Dendritic cell treated with granulocyte-macrophage colony-stimulating factor and Interleukin-4, amounts not matched to agents 40 ng/mL and 50 ng/mL, for 4 days (primary cell): ENCODE measurements at regions not wholly inside any gene's neighbourhood (a gene's known extent, or its start where the extent isn't known, plus 50 kb on each side); places are given as distances from the start of the nearest gene placed in this dataset.

ENCODE experiments used
- H3K27ac Mint-ChIP-seq: one replicate; pipeline ENCODE4 v1.8.0; 2022; ENCODE audit warnings: mild to moderate bottlenecking, mixed read lengths
- H3K27me3 Mint-ChIP-seq: one replicate; pipeline ENCODE4 v1.8.0; 2022; ENCODE audit warnings: mild to moderate bottlenecking, mixed read lengths
- H3K36me3 Mint-ChIP-seq: one replicate; pipeline ENCODE4 v1.8.0; 2022; ENCODE audit warnings: low read depth, mixed read lengths
- H3K4me1 Mint-ChIP-seq: one replicate; pipeline ENCODE4 v1.8.0; 2022; ENCODE audit warnings: low read depth, mixed read lengths
- H3K4me3 Mint-ChIP-seq: one replicate; pipeline ENCODE4 v1.8.0; 2022; ENCODE audit warnings: mild to moderate bottlenecking, moderate library complexity, mixed read lengths
- H3K9me3 Mint-ChIP-seq: one replicate; pipeline ENCODE4 v1.8.0; 2022; ENCODE audit warnings: mixed read lengths
- intact Hi-C: fragments of 100-400 bp; cut with micrococcal nuclease; formaldehyde crosslinking; loops from one replicate; pipeline ENCODE4 v1.15.0; 2022

DNA sequence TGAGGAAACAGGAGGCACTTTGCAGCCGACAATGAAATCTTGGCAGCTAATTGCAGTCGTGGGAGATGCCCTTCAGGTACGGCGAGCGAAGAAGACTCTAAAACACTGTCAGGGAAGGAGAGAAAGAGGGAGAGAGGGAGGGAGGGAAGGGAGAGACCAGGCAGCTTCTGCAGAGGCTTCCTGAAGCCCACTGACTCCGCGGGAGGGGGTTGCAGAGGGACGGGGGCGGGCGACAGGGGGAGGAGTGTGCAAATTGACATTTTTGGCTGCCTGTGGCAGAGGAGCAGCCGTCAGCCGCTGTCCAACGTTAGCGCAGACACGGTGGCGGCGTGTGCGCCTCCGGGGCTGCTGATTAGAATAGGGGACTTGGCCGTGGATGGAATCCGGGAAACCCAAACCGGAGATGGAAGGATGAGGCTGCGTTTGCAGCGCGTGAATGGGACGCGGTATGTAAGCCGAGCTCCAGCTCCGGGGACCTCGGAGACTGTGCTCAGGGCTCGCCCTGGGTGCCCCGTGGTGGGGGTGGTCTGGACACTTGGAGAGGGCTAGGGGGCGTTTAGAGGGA, 849.1 kb upstream of the RBFOX1 start:
- intact Hi-C loops = no loop called here
- Mint-ChIP-seq H3K36me3 (no peaks in the 10 kb centered on the region), H3K27me3 (peaks cover 32% of the 10 kb centered on the region), H3K27ac (no peak overlapping the region), H3K4me3 (no peak overlapping the region), H3K4me1 (no peaks in the 10 kb centered on the region), H3K9me3 (peaks cover 8% of the 10 kb centered on the region)

DNA sequence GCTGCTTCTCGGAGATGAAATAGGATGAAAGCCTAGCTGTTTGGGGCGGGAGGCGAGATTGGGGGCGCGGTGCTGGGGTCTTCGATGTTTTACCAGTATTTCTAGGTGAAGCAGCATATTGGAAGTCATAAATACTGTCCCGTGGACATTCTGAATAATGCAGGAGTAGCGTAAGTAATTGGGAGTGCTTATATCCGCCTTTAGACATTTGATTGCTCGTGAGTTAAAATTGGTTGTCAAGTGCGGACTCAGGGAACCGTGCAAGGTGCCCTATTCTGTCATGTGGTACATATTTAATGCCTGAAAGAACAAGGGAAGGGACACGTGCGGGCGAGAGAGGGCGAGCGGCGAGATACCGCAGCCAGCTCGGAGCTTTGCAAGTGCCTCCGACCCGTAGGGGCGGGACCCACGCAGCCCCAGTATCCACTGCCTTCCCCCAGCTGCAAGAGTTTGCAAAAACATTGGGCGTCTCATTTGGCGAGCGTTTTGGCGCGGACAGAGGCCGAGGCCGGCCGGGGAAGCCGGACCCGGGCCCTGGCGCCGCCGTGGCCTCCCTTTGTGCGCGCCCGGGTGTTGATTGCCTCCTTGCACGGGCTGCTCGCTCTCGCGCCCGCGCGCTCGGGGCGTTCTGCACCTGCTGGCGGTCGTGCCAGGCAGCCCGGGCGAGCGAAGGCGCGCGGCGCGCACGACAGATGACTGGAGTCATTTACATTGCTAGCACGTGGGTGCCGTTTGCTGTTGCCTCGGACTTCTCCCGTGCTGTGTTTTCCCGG, 849.8 kb upstream of the RBFOX1 start:
- Mint-ChIP-seq H3K9me3 (peaks cover 8% of the 10 kb centered on the region), H3K36me3 (no peaks in the 10 kb centered on the region), H3K4me3 (no peak overlapping the region), H3K27me3 (peaks cover 32% of the 10 kb centered on the region), H3K4me1 (no peaks in the 10 kb centered on the region), H3K27ac (no peak overlapping the region)
- intact Hi-C loops = no loop called here

DNA sequence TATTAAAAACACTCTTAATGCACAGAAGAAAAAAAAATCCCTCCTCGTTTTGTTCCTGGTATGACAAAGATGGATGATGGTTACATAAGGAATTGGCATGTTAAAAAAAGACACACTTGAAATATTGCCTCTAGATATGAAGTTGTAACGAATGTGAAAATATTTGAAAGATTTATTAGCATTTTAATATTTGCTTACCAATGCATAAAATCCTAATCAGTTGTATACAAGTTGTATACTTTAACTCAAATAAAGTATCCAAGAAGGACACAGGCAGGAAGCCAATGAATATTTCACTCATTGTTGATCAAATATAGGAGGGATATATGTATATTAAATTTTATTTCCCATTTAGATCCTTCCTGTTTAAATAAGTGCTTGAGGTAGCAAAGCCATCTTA, 850.8 kb upstream of the RBFOX1 start:
- peaks cover 32% of the 10 kb centered on the region for H3K27me3 Mint-ChIP-seq
- H3K4me1 Mint-ChIP-seq = no peaks in the 10 kb centered on the region
- H3K4me3 Mint-ChIP-seq = no peak overlapping the region
- intact Hi-C loops = no loop called here
- H3K36me3 Mint-ChIP-seq = no peaks in the 10 kb centered on the region
- peaks cover 8% of the 10 kb centered on the region for H3K9me3 Mint-ChIP-seq
- no peak overlapping the region for H3K27ac Mint-ChIP-seq

DNA sequence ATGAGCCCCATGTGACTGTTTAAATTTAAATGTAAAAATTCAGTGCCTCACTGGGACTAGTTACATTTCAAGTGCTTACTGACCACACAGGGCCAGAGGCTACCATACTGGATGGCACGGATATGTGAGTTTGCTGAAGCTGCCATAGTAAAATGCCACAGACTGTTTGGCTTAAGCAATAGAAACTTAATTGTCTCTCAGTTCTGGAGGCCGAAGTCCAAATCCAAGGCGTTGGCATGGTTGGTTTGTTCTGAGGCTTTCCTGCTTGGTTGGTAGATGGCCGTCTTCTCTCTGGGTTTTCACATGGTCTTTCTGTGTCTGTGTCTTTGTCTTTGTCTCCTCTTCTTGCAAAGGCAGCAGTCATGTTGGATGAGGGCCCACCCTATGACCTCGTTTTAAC, 878.9 kb upstream of the RBFOX1 start:
- intact Hi-C loops = no loop called here
- Mint-ChIP-seq H3K36me3 (no peaks in the 10 kb centered on the region), H3K4me3 (no peak overlapping the region), H3K9me3 (peaks cover 28% of the 10 kb centered on the region), H3K4me1 (no peaks in the 10 kb centered on the region), H3K27ac (no peak overlapping the region), H3K27me3 (no peaks in the 10 kb centered on the region)

DNA sequence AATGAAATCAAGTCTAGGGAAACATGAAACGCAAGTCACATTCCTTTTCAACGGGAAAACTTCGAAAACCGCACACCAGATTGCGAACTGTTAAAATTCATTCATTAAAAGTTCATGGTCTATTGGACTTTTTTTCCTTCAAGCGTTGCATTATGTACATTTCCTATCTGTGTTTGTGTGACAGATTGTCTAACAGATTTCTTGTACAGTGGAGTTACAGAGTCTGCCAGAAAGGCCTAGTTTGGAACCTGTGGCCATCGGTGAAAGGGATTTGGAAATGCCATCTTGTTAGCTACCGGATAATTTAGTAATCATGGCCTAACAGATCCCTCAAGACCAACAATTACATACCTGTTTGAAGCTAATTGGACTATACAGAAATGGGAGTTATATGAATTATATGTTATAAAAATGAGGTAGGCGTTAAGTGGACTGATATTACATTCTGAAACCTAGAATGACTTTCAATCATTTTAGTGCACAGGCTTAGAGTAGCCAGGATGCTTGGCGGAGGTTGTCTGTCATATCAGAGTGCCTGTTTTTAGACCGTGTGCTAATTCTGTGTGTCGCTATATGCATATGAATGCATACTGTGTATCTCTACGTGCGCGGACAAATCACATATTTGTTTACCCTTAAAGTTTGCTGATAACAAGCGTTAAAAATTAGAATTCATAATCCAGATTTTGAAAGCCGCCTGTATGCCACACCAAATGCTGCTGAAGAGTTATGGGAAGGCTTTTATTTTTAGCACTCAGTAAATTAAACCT, 885.4 kb upstream of the RBFOX1 start:
- no peak overlapping the region for H3K4me3 Mint-ChIP-seq
- H3K4me1 Mint-ChIP-seq = no peaks in the 10 kb centered on the region
- H3K36me3 Mint-ChIP-seq = no peaks in the 10 kb centered on the region
- H3K27me3 Mint-ChIP-seq = no peaks in the 10 kb centered on the region
- H3K9me3 Mint-ChIP-seq = peaks cover 9% of the 10 kb centered on the region
- no peak overlapping the region for H3K27ac Mint-ChIP-seq
- intact Hi-C loops = no loop called here

DNA sequence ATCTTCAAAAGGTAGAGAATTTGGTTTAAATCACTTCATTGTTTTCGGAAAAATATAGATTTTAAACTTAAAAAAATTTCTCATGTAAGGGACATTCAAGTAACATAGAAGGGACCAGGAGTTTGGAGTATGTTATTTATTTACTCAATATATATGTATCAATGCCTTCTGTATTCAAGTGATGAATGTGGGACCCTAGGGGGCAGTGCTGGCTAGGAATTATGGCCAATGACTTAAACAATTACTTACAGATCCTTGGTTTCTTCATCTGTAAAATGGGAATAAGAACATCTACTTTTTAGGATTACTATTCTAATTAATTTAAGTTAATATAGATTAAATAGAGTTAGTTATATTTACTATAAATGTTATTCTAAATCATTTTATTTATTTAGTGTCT, 886.3 kb upstream of the RBFOX1 start:
- Mint-ChIP-seq H3K4me3 (no peak overlapping the region), H3K27ac (no peak overlapping the region), H3K9me3 (peaks cover 1% of the 10 kb centered on the region), H3K4me1 (no peaks in the 10 kb centered on the region), H3K27me3 (no peaks in the 10 kb centered on the region), H3K36me3 (no peaks in the 10 kb centered on the region)
- intact Hi-C loops = no loop called here

DNA sequence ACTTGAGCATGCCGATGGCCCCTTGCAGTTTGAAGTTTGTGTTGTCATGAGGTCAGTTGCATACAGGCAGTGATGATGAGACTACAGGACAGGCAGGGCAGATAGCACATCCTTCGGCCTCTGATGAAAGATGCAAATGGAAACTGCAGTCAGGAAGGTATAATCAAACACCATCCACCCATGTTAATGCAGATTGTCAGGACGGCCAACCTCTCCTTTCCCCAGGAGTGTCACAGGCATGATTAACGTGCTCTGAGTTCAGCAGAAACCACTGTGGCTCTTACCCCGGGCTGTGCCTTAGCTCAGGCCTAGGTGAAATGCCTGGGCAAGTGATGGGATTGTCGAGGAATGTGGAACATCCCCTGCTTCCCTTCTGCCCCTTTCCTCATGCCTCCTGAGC, 893.5 kb upstream of the RBFOX1 start:
- no peaks in the 10 kb centered on the region for H3K4me1 Mint-ChIP-seq
- peaks cover 16% of the 10 kb centered on the region for H3K9me3 Mint-ChIP-seq
- H3K36me3 Mint-ChIP-seq = no peaks in the 10 kb centered on the region
- H3K4me3 Mint-ChIP-seq = no peak overlapping the region
- H3K27ac Mint-ChIP-seq = no peak overlapping the region
- intact Hi-C loops = no loop called here
- no peaks in the 10 kb centered on the region for H3K27me3 Mint-ChIP-seq

DNA sequence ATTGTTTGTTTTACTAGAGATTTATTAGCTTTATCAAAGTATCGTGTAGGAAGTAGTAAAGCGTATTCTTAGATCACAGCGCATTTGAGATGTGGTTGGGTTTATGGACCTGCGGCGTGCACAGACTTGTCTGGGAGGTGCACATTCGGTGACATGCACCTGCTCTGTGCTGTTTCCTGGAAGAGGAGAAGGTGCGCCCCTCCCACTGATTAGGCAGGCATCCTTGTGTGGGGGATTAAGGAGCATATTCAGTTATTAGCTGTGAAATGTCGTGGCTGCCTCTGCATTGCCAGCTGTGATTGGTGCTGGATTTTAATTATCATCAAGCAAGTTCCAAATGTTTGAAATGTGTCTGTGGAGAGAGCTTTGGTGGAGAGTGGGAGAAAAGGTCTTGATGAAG, 903.8 kb upstream of the RBFOX1 start:
- Mint-ChIP-seq H3K36me3 (no peaks in the 10 kb centered on the region), H3K4me1 (no peaks in the 10 kb centered on the region), H3K27me3 (no peaks in the 10 kb centered on the region), H3K9me3 (no peaks in the 10 kb centered on the region), H3K4me3 (no peak overlapping the region), H3K27ac (no peak overlapping the region)
- intact Hi-C loops = no loop called here

DNA sequence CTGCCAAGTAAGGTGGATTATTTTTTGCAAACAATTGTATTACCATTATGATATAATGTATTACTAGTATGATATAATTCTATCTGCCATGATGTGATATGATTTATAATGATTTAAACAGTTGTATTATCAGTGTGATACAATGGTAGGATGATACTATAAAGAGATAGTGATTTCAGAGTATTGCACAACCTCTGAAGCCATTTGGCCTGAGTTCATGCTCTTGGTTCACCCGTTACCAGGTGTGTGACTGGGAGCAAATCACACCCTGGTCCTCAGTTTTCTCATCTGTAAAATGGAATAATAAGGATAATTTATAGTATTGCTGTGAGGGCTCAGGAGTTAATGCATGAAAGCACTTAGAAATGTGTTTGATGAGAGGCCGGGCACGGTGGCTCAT, 905.0 kb upstream of the RBFOX1 start:
- Mint-ChIP-seq H3K27me3 (no peaks in the 10 kb centered on the region), H3K36me3 (no peaks in the 10 kb centered on the region), H3K9me3 (peaks cover 10% of the 10 kb centered on the region), H3K27ac (no peak overlapping the region), H3K4me3 (no peak overlapping the region), H3K4me1 (no peaks in the 10 kb centered on the region)
- intact Hi-C loops = no loop called here

DNA sequence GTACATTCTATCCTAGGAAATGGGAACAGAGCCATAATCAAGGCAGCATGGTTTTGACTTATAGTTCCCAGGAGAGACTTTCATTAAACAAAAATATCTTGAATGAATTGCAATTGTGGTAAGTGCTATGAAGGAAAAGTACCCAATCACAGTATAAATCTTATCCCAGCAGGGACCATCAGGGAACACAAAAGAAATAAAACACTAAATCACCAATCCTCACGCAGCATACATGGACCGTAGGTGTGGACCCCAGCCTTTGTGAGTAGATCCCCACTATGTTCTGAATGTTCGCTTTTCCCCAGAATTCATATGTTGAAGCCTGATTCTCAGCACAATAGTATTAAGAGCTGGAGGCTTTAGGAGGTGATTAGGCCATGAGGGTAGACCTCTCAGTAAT, 925.0 kb upstream of the RBFOX1 start:
- Mint-ChIP-seq H3K36me3 (no peaks in the 10 kb centered on the region), H3K4me1 (no peaks in the 10 kb centered on the region)
- intact Hi-C loops = no loop called here

DNA sequence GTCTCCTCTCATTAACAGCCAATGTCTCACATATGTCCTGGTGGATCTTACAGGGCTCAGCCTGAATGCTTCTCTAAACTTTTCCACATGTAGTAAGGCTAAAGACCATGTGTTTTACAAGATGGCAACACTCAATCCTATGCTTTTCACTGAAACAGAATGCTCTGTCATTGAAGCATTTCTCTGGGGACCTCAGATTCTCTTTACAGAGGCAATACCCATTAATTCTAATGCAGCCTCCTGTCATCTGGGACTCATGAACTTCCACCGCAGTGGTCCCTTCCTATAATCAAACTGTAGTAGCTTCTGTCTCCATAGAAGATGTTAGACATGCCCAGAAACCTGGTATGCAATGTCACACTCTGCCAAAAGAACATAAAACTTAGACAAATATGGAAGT, 926.6 kb upstream of the RBFOX1 start:
- Mint-ChIP-seq H3K27ac (no peak overlapping the region), H3K27me3 (no peaks in the 10 kb centered on the region), H3K4me3 (no peak overlapping the region), H3K4me1 (no peaks in the 10 kb centered on the region), H3K9me3 (no peaks in the 10 kb centered on the region), H3K36me3 (no peaks in the 10 kb centered on the region)
- intact Hi-C loops = no loop called here

More for the DNA sequence above, 925.0 kb upstream of the RBFOX1 start:
- H3K9me3 Mint-ChIP-seq = no peaks in the 10 kb centered on the region
- H3K4me3 Mint-ChIP-seq = no peak overlapping the region
- H3K27ac Mint-ChIP-seq = no peak overlapping the region
- H3K27me3 Mint-ChIP-seq = no peaks in the 10 kb centered on the region

DNA sequence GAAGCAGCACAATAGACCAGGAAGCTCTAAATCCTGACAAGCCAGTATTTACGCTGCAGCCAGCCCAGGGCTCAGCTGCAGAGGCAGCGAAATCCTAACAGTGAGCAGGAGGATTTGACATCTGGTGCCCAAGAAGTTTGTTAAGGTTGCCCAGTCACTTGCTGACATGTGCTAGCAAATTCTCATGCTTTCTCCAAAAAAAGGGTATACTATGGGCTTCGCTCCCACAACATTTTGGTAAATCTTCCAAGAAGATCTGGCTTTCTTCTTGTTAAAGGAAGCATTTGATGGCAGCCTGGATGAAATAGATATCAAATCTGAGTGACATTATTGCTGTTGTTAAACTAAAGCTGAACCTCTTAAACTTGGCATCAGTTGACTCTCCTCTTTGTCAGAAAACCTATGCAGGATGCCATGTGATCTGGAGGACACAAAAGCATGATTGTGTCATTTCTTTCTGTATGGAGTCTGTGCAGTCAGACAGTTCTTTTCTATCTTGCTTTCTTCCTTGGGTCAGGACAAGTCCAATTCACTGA, 949.7 kb upstream of the RBFOX1 start:
- no peak overlapping the region for H3K4me3 Mint-ChIP-seq
- H3K4me1 Mint-ChIP-seq = no peaks in the 10 kb centered on the region
- intact Hi-C loops = no loop called here
- H3K9me3 Mint-ChIP-seq = peaks cover 18% of the 10 kb centered on the region
- H3K27ac Mint-ChIP-seq = no peak overlapping the region
- H3K36me3 Mint-ChIP-seq = no peaks in the 10 kb centered on the region
- no peaks in the 10 kb centered on the region for H3K27me3 Mint-ChIP-seq

DNA sequence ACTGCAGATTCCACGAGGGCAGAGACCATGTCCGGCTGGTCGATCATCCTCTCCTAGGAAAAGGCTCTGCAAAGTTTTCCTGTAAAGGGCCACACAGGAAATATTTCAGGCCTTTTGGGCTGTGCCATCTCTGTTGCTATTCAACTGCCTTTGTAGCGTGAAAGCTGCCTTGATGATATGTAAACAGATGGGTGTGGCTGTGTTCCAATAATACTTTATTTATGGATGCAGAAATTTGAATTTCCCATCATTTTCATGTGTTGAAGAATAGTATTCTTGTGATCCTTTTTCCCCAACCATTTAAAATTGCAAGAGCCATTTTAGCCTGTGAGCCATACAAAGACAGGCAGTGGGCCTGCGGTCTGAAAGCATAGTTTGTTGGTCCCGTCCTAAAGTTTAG, 950.7 kb upstream of the RBFOX1 start:
- intact Hi-C loops = no loop called here
- Mint-ChIP-seq H3K4me3 (no peak overlapping the region), H3K27me3 (no peaks in the 10 kb centered on the region), H3K4me1 (no peaks in the 10 kb centered on the region), H3K27ac (no peak overlapping the region), H3K36me3 (no peaks in the 10 kb centered on the region), H3K9me3 (peaks cover 7% of the 10 kb centered on the region)

DNA sequence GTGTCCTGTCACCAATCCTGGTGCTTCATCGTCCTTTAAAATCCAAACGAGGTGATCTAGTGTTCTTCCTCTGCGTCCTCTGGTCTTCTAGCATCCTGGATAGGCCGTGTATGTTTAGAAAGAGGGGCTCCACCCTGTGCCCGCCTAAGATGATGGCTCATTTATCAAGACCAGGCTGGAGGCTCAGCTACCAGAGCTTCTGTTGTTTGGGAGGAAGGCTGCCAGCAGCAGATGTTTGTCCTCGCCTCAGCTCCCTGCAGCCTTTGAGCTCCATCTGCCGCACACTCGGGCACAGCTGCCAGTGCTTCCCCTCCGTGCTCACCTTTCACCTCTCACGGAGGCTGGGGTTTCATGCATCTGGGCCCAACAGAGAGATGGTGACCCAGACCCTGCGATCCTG, 954.7 kb upstream of the RBFOX1 start:
- intact Hi-C loops = no loop called here
- no peak overlapping the region for H3K4me3 Mint-ChIP-seq
- H3K9me3 Mint-ChIP-seq = no peaks in the 10 kb centered on the region
- no peak overlapping the region for H3K27ac Mint-ChIP-seq
- no peaks in the 10 kb centered on the region for H3K27me3 Mint-ChIP-seq
- H3K4me1 Mint-ChIP-seq = no peaks in the 10 kb centered on the region
- H3K36me3 Mint-ChIP-seq = no peaks in the 10 kb centered on the region
